Muscle of leg (tissue), 3 donors: ENCODE measurements at regions not wholly inside any gene's neighbourhood (a gene's known extent, or its start where the extent isn't known, plus 50 kb on each side); places are given as distances from the start of the nearest gene placed in this dataset.

Experiments used
- DNase-seq: peaks from one replicate; pipeline ENCODE4 v3.0.0; 2013
- H3K27ac ChIP-seq: one replicate; pipeline ENCODE4 v1.5.1; 2013; ENCODE audit warnings: mild to moderate bottlenecking, low read length, control low read depth
- H3K27me3 ChIP-seq: one replicate; pipeline ENCODE4 v1.6.1; 2013; ENCODE audit warnings: low read length; ENCODE audit not compliant: control insufficient read depth, insufficient read depth
- H3K36me3 ChIP-seq: one replicate; pipeline ENCODE4 v1.6.1; 2013; ENCODE audit warnings: low read length; ENCODE audit not compliant: control insufficient read depth, insufficient read depth
- H3K4me1 ChIP-seq: one replicate; pipeline ENCODE4 v1.6.1; 2013; ENCODE audit warnings: low read length; ENCODE audit not compliant: control insufficient read depth, insufficient read depth
- H3K4me3 ChIP-seq: one replicate; pipeline ENCODE4 v1.5.1; 2013; ENCODE audit warnings: low read length, control low read depth
- H3K9me3 ChIP-seq: replicated peaks from 2 replicates; pipeline ENCODE4 v1.6.1; 2013; ENCODE audit warnings: low read depth, low read length; ENCODE audit not compliant: control insufficient read depth
- WGBS: methylation state at CpG from one replicate; pipeline ENCODE4 v1.1.5; 2013; ENCODE audit warnings: missing lambda C conversion rate; ENCODE audit not compliant: insufficient coverage; 5-methylcytosine and 5-hydroxymethylcytosine counted together

DNA sequence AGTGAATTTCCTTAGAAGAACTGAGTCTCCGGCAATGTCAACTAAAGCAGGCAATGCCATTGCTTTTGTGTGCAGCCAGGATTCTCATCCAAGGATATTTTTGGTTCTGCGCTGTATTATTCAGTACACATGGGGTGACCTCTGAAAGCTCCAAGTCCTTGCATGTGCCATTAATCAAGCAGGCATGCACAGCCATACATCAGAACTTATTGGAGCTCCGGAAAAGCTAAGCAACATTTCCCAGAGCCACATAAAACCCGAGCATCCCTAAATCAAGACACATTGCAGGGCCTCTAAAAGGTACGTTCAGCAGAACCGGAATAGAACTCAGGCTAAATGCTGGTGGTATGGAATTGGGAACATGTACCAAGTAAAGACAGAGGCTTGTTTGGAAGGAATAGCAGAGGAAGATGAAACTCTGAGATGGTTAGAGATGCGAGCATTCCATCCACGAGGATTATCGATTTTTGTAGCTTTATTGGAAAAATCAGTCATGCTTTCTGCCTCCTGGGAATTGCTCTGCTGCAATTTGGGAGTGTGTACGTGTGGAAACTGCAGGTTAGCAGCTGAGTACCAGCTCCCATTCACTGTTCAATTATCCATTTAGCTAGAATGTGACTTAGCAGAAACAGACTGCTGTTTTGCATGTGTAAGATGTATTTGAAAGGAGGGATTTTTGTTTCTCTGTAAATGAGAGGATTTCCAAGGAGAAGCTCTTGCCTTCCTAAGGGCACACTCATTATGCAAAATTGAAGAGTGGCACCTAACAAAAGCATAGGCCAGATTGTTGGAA lies 143.7 kb upstream of the WWC1 start:
- Histone ChIP-seq H3K27me3 (no peaks in the 10 kb centered on the region), H3K36me3 (no peaks in the 10 kb centered on the region), H3K9me3 (no peaks in the 10 kb centered on the region), H3K4me1 (no peaks in the 10 kb centered on the region), H3K27ac (no peak overlapping the region), H3K4me3 (no peak overlapping the region)
- 34% methylated on average over 4 of the region's 10 CpGs for WGBS
- DNase-seq: no peak

DNA sequence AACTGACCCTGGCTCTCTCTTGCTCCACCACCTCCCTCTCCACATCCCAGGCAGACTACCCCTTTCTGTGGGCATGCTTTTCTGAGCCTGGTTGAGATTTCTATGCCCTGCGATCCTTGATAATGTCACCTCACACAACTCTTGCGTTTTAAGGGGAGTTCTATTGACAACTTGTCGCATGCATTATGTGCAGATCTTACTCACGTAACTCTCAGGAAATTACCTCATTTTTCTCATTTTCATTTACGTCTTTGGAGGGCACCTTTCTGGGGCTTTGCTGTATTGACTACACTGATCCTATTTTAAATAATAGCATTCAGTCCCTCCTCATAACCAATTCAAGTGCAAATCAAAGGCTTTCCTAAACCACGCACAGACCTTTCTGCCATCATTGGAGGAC lies 140.4 kb upstream of the WWC1 start:
- no peak overlapping the region for H3K4me3 ChIP-seq
- H3K27me3 ChIP-seq: no peaks in the 10 kb centered on the region
- peaks cover 3% of the 10 kb centered on the region for H3K4me1 ChIP-seq
- no peaks in the 10 kb centered on the region for H3K36me3 ChIP-seq
- no peaks in the 10 kb centered on the region for H3K9me3 ChIP-seq
- no peak for DNase-seq
- no peak overlapping the region for H3K27ac ChIP-seq
- WGBS: 84% methylated on average over 4 of the region's 6 CpGs

DNA sequence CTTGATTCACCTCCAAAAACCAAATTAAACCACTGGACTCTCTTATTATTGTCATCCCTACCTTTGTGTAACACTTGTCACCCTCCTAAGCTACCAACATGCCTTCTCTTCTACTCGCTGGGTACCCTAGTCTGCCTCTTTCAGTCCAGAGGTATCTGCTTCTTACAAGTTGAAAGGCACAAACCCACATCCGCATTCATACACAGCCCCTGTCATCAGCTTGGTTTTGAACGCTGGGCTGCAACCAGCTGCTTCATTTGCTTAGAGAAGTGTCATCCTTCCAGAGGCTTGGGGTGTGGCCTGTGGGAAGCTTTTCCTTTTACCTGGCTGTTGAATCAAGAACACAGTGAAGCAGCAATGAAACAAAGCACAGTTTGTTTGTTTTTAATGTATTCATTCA lies 138.8 kb upstream of the WWC1 start:
- Histone ChIP-seq H3K36me3 (no peaks in the 10 kb centered on the region), H3K27me3 (no peaks in the 10 kb centered on the region), H3K4me1 (peaks cover 3% of the 10 kb centered on the region), H3K4me3 (no peak overlapping the region), H3K27ac (no peak overlapping the region), H3K9me3 (no peaks in the 10 kb centered on the region)
- DNase-seq: no peak
- WGBS: 100% methylated on average over 1 of the region's 3 CpGs

DNA sequence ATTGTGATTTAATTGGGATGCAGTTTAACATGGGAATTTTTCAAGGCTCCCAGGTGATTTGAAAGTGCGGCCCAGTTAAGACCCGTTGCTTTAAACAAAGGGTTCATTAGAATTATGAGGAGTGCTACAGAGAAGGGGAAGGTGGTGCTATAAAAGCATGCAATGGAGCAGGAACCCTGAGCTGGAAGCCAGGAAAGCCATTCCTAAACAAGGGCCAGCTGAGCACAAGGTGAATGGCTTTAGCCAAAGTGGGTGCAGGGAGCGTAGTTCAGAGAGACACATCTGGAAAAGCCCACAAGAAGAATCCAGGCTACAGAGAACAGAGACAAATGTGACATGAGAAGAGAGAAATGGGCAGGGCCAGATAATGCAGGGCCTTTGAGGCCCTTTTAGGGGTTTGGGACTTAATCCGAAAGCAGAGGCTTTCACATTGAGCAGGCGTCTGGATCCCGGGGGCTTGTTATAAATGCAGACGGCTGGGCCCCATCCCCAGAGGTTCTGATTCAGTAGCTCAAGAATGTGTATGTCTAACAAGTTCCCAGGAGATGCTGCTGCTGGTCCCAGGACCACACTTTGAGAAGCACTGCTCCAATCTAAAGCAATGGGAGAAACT lies 138.1 kb upstream of the WWC1 start:
- Histone ChIP-seq H3K27me3 (no peaks in the 10 kb centered on the region), H3K4me1 (peaks cover 3% of the 10 kb centered on the region), H3K9me3 (no peaks in the 10 kb centered on the region), H3K4me3 (no peak overlapping the region), H3K27ac (no peak overlapping the region), H3K36me3 (no peaks in the 10 kb centered on the region)
- 59% methylated on average over 4 of the region's 7 CpGs for WGBS
- DNase-seq: no peak

DNA sequence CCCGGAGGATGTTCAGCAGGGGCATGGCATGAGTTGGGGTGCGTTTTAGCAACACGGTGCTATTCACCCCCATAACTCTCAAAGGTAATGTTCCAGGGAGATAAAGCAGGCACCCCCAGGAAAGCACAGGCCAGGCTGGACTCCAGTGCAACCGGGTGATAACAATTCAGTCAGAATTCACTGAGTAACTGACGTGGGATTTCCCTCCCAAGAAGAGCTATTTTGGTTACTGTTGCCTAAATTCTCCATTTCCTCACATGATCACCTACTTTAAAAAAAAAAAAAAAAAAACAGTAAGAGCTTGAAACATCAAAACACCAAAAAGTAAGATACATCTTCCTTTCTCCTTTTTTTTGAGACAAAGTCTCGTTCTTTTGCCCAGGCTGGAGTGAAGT lies 137.6 kb upstream of the WWC1 start:
- Histone ChIP-seq H3K27me3 (no peaks in the 10 kb centered on the region), H3K36me3 (no peaks in the 10 kb centered on the region), H3K4me3 (no peak overlapping the region), H3K27ac (no peak overlapping the region), H3K9me3 (no peaks in the 10 kb centered on the region), H3K4me1 (peaks cover 3% of the 10 kb centered on the region)
- 67% methylated on average over 1 of the region's 6 CpGs for whole genome bisulfite sequencing
- no peak for DNase-seq

DNA sequence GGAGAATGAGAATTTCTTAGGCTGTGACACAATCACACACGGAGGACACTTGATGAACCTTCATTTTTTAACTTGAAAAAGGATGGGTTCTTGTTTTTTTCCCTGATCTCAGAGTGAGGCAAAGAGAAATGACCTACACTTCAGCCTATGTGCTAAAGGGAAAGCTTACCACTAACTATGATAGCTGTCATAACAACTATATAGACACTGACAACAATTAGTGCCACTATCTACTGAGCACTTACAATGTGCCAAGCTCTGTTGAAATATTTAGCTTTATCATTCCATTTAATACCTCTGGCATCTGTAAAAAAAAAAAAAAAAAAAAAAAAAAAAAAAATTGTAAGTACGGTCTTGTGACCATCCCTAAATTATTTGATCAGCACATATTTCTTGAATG lies 135.9 kb upstream of the WWC1 start:
- Histone ChIP-seq H3K4me3 (no peak overlapping the region), H3K4me1 (peaks cover 3% of the 10 kb centered on the region), H3K27ac (no peak overlapping the region), H3K27me3 (no peaks in the 10 kb centered on the region), H3K9me3 (no peaks in the 10 kb centered on the region), H3K36me3 (no peaks in the 10 kb centered on the region)
- DNase-seq: no peak
- WGBS: no CpG with 5 or more reads among the region's 2 CpGs

DNA sequence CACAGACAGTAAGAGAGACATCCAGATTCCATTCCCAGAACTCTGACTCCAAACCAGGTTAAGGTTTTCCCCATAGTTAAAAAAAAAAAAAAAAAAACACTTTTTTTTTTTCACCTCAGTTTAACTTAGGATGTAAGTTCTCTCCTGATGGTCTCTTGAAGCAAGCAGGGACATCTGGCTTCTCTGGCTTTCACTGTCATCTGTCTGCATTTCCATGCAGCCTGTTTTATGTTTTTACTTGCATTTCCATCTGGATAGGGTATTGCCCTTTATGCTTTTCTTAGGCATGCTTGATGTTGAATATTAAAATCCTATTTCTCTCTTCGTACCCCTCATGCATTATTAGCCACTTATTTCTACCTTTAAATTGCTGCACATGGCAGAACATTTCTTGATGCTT lies 135.3 kb upstream of the WWC1 start:
- Histone ChIP-seq H3K9me3 (no peaks in the 10 kb centered on the region), H3K36me3 (no peaks in the 10 kb centered on the region), H3K4me3 (no peak overlapping the region), H3K27ac (no peak overlapping the region), H3K27me3 (no peaks in the 10 kb centered on the region), H3K4me1 (peaks cover 3% of the 10 kb centered on the region)
- no peak for DNase-seq
- WGBS: no CpG with 5 or more reads among the region's 1 CpG

DNA sequence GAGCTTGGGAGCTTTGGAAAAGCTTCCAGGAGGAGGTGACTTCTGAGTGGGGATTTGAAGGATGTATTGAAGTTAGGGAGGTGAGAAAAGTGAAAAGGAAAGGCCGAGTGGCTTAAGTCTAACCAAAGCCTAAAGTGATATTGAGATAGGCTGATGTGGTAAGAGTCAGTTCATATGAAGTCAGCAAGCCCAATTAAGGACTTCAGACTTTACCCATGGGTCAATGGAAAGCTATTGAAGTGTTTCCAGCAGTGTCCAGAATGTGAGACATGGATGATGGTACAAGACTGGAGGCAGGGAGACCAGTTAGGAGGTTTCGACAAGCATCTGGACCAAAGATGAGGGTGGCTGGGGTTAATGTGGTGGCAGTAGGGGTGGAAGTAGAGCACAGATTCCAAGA lies 134.3 kb upstream of the WWC1 start:
- Histone ChIP-seq H3K4me1 (peaks cover 5% of the 10 kb centered on the region), H3K4me3 (no peak overlapping the region), H3K27ac (no peak overlapping the region), H3K36me3 (no peaks in the 10 kb centered on the region), H3K27me3 (no peaks in the 10 kb centered on the region), H3K9me3 (no peaks in the 10 kb centered on the region)
- WGBS: 91% methylated on average over 2 of the region's 2 CpGs
- no peak for DNase-seq

DNA sequence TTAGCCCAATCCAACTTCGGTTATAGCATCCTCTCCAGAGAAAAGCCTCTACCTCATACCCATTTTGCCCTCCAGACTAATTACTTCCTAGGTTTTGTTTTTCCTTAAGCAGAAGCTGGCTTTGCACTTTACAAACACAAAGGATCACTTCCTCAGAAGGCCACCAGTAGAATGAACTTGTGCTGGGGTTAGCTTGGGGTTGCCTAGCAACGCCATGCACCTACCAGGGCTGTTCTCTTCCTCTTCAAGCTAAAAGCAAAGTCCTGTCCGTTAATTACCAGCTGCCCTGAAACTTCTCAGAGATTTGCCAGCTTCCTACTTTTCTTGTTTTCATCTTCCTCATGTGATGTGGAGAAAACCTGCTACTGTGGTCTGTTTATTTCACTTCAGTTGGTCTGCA lies 132.0 kb upstream of the WWC1 start:
- Histone ChIP-seq H3K36me3 (no peaks in the 10 kb centered on the region), H3K4me3 (no peak overlapping the region), H3K4me1 (peaks cover 12% of the 10 kb centered on the region), H3K9me3 (no peaks in the 10 kb centered on the region), H3K27me3 (no peaks in the 10 kb centered on the region), H3K27ac (no peak overlapping the region)
- no peak for DNase-seq
- 60% methylated on average over 1 of the region's 3 CpGs for WGBS

DNA sequence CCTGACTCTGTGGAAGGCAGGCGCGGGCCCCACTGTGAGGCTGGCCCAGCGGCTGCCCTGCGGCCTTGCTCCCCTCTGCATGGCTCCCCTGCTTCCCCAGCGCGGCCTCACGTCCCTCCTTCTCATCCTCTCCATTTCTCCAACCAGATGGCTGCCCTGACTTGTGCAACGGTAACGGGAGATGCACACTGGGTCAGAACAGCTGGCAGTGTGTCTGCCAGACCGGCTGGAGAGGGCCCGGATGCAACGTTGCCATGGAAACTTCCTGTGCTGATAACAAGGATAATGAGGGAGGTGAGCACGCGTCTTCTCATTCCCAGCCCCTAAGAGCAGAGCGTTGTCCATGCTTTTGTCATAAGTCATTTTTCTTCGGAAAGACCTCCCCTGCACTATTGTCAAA lies 129.0 kb upstream of the WWC1 start:
- Histone ChIP-seq H3K4me3 (no peak overlapping the region), H3K27ac (no peak overlapping the region), H3K4me1 (peaks cover 22% of the 10 kb centered on the region), H3K36me3 (no peaks in the 10 kb centered on the region), H3K9me3 (no peaks in the 10 kb centered on the region), H3K27me3 (no peaks in the 10 kb centered on the region)
- DNase-seq: peak; percentile 58
- WGBS: 42% methylated on average over 13 of the region's 16 CpGs
